ENCODE measurements at regions not wholly inside any gene's neighbourhood (a gene's known extent, or its start where the extent isn't known, plus 50 kb on each side); places are given as distances from the start of the nearest gene placed in this dataset.
"Not testable (repeated sequence)": the region's sequence is repeated elsewhere in the genome, so short reads cannot be mapped to it uniquely, and the experiment has no call there.

GRCh38 chr5:116750631-116751580 is 176.3 kb upstream of the SEMA6A start:
- H3K4me3 ChIP-seq (ENCODE audit: low read depth, low read length): no peak overlapping the region

GRCh38 chr5:116747881-116748280 is 173.3 kb upstream of the SEMA6A start:
- no peak overlapping the region for H3K4me3 ChIP-seq (ENCODE audit: low read depth, low read length)

GRCh38 chr5:116746668-116747067 is 172.0 kb upstream of the SEMA6A start:
- H3K4me3 ChIP-seq (ENCODE audit: low read depth, low read length): no peak overlapping the region

GRCh38 chr5:116740771-116741170 is 166.1 kb upstream of the SEMA6A start:
- no peak overlapping the region for H3K4me3 ChIP-seq (ENCODE audit: low read depth, low read length)

GRCh38 chr5:116739571-116739970 is 164.9 kb upstream of the SEMA6A start:
- H3K4me3 ChIP-seq (ENCODE audit: low read depth, low read length): no peak overlapping the region

- no peak overlapping the region for H3K4me3 ChIP-seq (ENCODE audit: low read depth, low read length)
These were observed 164.1 kb upstream of the SEMA6A start for GRCh38 chr5:116738615-116739261.

- no peak overlapping the region for H3K4me3 ChIP-seq (ENCODE audit: low read depth, low read length)
These were observed 163.6 kb upstream of the SEMA6A start for GRCh38 chr5:116738239-116738614.

GRCh38 chr5:116736671-116737070 is 162.0 kb upstream of the SEMA6A start:
- H3K4me3 ChIP-seq (ENCODE audit: low read depth, low read length): no peak overlapping the region

- H3K4me3 ChIP-seq (ENCODE audit: low read depth, low read length): no peak overlapping the region
These were observed 159.7 kb upstream of the SEMA6A start for GRCh38 chr5:116733991-116734975.

GRCh38 chr5:116732591-116732990 is 158.0 kb upstream of the SEMA6A start:
- no peak overlapping the region for H3K4me3 ChIP-seq (ENCODE audit: low read depth, low read length)

GRCh38 chr5:116731432-116731831 is 156.8 kb upstream of the SEMA6A start:
- H3K4me3 ChIP-seq (ENCODE audit: low read depth, low read length): no peak overlapping the region

GRCh38 chr5:116730706-116731105 is 156.1 kb upstream of the SEMA6A start:
- H3K4me3 ChIP-seq (ENCODE audit: low read depth, low read length): no peak overlapping the region

- H3K4me3 ChIP-seq (ENCODE audit: low read depth, low read length): no peak overlapping the region
These were observed 155.6 kb upstream of the SEMA6A start for GRCh38 chr5:116730185-116730584.

GRCh38 chr5:116727248-116727647 is 152.6 kb upstream of the SEMA6A start:
- H3K4me3 ChIP-seq (ENCODE audit: low read depth, low read length): no peak overlapping the region

GRCh38 chr5:116726180-116726579 is 151.6 kb upstream of the SEMA6A start:
- not testable (repeated sequence) for H3K4me3 ChIP-seq (ENCODE audit: low read depth, low read length)

GRCh38 chr5:116724971-116725370 is 150.3 kb upstream of the SEMA6A start:
- H3K4me3 ChIP-seq (ENCODE audit: low read depth, low read length): no peak overlapping the region

GRCh38 chr5:116722651-116723050 is 148.0 kb upstream of the SEMA6A start:
- no peak overlapping the region for H3K4me3 ChIP-seq (ENCODE audit: low read depth, low read length)

GRCh38 chr5:116719106-116719505 is 144.5 kb upstream of the SEMA6A start:
- no peak overlapping the region for H3K4me3 ChIP-seq (ENCODE audit: low read depth, low read length)

GRCh38 chr5:116718317-116718716 is 143.7 kb upstream of the SEMA6A start:
- no peak overlapping the region for H3K4me3 ChIP-seq (ENCODE audit: low read depth, low read length)

GRCh38 chr5:116709082-116709481 is 134.5 kb upstream of the SEMA6A start:
- H3K4me3 ChIP-seq (ENCODE audit: low read depth, low read length): no peak overlapping the region

GRCh38 chr5:116705121-116705519 is 130.5 kb upstream of the SEMA6A start:
- H3K4me3 ChIP-seq (ENCODE audit: low read depth, low read length): not testable (repeated sequence)
